OCI-M2 (cell line): ENCODE measurements at regions not wholly inside any gene's neighbourhood (a gene's known extent, or its start where the extent isn't known, plus 50 kb on each side); places are given as distances from the start of the nearest gene placed in this dataset.

Source experiments
- DNase-seq: peaks from one replicate; lab custom pipeline; 2025; ENCODE audit not compliant: unreplicated experiment; lab: John Stamatoyannopoulos, UW

GRCh38 chr13:86714495-86714894 is 915.3 kb upstream of the SLITRK6 start:
- DNase-seq, result no peak

DNA sequence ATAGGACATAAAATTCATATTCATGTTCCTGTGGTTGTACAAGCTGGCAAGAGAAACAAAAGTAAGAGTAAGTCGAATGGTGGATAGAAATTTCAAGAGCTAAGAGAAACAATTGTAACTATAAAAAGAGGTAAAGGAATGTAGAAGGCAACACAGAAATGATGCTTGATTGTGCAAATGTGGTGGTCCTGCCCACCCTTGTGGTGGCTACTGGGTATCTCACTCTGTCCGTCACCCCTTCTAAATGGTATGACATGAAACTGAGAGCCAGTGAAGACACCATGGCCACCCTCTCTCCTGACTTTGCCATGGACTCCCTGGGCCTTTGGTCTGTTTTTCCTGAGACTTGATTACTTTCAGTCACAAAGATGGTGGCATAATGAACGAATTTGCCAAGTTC is 925.9 kb upstream of the SLITRK6 start:
- DNase-seq, result no peak

GRCh38 chr13:86729206-86729605 is 930.0 kb upstream of the SLITRK6 start:
- DNase-seq, result no peak

DNA sequence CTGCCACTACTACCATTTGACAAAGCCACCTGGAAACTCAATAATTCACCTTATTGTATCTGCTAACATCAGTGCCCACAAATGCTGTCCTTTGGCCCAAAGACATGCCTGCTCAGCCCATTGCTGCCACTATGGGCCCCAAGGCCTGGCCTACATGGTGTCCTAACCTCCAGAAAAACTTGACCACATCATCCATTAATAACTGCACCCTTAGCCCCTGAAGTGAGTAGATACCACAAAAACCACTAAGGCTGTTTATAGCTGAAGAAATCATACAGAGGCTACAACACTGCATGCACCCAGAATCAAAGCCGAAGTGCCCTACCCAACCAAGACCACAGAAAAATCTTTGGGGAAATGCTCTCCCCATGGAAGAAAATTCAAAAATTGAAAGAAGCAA is 932.8 kb upstream of the SLITRK6 start:
- no peak for DNase-seq

DNA sequence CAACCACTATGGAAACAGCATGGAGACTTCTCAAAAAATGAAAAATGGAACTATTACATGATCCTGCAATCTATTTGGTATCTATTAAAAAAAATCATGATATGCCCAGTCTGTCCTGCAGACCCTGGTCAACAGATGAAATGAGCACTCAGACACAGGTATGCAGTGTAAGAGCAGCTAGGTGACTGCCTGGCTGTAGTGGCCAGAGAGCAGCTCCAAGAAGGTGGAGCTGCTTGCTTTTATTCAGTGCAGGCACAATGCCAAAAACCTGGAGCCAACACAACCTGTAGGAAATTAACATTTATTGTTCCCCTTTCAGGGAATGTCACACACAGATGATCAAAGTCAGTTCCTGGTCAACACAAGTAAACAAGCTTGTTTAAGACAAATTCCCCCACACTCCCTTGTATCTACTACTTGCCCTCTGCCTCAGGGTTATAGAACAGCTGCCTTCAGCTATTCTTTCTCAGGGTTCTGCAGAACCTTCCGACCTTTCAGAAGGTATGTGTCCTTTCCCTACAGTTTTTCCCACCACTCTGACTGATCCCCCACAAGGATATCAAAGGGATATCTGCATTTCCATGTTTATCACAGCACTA is 933.7 kb upstream of the SLITRK5 start:
- no peak for DNase-seq

DNA sequence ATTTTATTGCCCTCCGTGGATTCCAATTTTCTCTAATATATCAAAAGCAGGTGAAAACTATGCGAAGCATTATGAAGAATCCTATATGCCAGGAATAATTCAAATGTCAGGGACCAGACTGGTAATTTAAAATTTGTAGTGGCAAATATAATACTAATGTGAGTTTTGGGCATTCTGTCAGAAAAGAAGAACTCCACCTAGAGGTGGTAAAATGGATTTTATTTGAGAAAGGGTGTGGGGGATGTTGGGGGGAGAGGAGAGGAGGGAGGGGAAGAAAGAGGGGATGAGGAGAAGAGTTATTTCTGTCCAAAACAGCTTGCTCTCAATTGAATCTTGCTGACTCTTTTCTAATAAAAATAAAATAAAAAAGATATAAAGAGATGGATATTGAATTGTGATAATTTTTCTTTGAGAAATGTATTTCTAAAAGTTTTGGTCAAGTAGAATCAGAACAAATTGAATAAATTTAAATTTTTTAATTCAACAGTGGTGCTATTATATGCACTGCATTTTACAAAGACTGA is 929.3 kb upstream of the SLITRK5 start:
- no peak for DNase-seq

GRCh38 chr13:86757236-86757978 is 913.8 kb upstream of the SLITRK5 start:
- DNase-seq, result no peak

GRCh38 chr13:86758116-86758515 is 913.1 kb upstream of the SLITRK5 start:
- no peak for DNase-seq

DNA sequence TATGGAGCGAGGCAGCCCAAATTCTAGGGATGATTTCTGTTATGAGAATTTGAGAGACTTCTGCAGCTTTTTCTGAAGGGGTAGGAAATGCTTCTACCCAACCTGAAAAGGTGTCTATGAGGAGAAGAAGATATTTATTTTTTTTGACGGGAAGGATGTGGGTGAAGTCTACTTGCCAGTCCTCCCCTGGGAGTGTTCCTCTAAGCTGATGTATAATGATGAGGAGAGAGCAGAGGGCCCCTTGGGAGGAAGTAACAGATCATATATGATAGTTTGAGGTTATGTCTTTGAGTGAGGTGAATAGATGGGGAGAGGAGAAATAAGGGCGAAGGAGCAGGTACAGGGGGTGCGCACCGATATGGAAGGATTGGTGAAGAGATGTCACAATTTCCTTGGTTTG is 910.6 kb upstream of the SLITRK5 start:
- no peak for DNase-seq

GRCh38 chr13:86765462-86765861 is 905.7 kb upstream of the SLITRK5 start:
- DNase-seq, result no peak

- no peak for DNase-seq
Measured at GRCh38 chr13:86788616-86789015, 882.6 kb upstream of the SLITRK5 start.

- no peak for DNase-seq
Measured at GRCh38 chr13:86792153-86792651, 879.0 kb upstream of the SLITRK5 start.

DNA sequence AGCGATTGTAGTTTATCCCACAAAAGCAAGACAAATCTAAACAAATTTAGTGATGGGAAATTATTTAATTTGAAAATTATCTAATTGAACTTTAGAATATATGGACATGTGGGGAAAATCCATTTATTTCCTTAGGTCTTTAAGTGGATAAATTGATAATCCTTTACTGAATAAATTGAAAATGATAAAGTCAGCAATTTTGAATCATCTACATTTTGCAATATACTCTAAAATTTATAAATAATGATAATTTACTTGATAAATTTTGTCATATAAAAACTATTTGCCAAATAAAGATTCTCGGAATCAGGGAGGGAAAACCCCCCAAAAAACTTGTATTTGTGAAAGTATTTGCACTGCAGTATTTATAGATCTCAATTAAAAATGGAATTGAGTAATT is 875.3 kb upstream of the SLITRK5 start:
- DNase-seq, result no peak

GRCh38 chr13:86810361-86810760 is 860.8 kb upstream of the SLITRK5 start:
- no peak for DNase-seq

DNA sequence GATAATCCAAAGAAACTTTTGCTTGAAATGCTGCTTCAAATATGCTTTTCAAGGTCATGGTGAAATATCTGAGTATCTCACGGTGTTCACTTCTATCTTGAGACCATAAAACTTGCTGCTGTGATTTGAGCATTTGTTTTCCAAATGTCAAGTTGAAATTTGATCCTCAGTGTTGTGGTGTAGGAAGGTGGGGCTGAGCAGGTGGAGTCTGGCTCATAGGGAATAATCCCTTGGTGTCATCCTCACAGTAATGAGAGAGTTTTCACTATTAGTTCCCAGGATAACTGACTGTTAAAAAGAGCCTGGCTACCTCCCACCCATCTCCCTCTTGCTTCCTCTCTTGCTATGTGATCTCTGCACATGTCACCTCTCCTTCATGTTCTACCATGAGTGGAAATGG is 858.0 kb upstream of the SLITRK5 start:
- no peak for DNase-seq

DNA sequence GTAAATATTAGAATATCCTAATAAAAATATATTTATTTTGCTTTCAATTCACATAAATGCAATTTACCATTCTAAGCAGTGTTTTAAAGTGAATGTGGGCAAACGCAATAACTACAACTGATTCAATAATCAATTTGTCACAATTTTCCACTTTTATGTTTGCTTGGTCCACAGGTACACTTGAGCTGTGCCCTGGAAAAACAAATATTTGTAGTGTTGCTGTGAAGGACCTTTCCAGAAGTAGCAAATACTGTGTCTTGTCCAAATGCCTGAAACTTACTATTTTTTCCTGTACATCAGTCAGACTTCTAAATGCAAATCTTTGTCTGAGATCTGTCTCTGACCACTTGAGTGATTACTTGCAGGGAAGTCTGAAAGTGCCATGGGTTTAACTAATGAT is 845.8 kb upstream of the SLITRK5 start:
- no peak for DNase-seq

GRCh38 chr13:86826232-86826631 is 844.9 kb upstream of the SLITRK5 start:
- no peak for DNase-seq

DNA sequence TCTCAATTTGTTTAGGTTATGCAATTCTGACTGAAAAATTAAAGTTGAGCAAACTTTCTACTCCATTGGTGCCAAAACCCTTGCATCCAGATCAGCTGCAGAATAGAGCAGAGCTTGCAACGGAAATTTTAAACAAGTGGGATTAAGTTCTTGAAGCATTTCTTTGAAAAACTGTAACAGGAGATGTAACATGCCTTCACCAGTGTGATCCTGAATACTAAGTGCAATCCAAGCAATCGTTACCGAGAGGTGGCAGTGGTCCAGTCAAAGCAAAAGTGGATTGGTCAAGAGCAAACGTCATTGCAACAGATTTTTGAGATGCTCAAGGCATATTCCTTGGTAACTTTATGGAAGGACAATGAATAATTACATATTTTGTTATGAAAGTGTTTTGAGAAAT is 841.1 kb upstream of the SLITRK5 start:
- no peak for DNase-seq

- DNase-seq, result no peak
Measured at GRCh38 chr13:86831084-86831483, 840.1 kb upstream of the SLITRK5 start.

DNA sequence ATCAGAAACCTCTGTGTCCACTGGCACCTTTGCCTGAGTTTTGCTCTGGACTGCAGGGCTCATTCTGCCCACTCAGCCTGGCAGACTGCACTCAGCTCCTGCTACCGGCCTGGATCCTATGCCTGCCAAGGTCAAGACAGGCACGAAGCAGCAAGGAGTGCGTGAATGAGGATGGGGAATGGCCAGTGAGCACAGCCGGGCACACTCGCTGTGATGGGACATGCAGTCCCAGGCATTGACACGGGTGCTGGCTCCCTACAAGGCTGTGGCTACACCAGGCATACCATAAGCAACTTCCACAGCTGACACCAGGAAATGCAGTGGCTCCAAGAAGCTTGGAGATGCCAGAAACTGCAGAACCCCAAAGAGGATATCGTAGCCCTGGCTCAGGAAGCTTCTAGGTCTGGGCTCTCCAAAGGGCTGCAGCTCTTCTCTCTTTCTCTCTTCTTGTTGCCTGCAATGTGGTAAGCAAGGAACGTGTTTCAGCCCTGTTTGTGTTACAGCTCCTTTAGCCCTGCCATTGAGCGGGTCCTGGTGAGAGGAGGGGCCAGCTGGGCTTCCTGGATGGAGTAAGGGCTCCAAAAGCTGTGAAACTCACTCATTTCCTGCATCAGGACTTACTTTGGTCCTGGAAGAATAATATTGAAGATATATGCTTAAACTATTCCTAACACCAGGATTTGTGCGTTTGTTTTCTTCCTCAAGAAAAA is 832.6 kb upstream of the SLITRK5 start:
- no peak for DNase-seq

GRCh38 chr13:86839221-86839620 is 832.0 kb upstream of the SLITRK5 start:
- no peak for DNase-seq
